HG03175 (cell line): ENCODE measurements at regions not wholly inside any gene's neighbourhood (a gene's known extent, or its start where the extent isn't known, plus 50 kb on each side); places are given as distances from the start of the nearest gene placed in this dataset.

Experiments
- ATAC-seq: cut with Tn5 transposase; IDR thresholded peaks from one replicate; pipeline ENCODE4 v1.9.1; 2021; ENCODE audit warnings: mild to moderate bottlenecking, moderate library complexity; ENCODE audit not compliant: unreplicated experiment

GRCh38 chr12:90281154-90281868, 572.7 kb upstream of the ATP2B1 start:
- no peak for ATAC-seq

GRCh38 chr12:90280564-90281058, 572.0 kb upstream of the ATP2B1 start:
- peak; percentile 72 for ATAC-seq

- no peak for ATAC-seq
These were observed 571.4 kb upstream of the ATP2B1 start for GRCh38 chr12:90280033-90280432.

GRCh38 chr12:90275088-90275487, 566.5 kb upstream of the ATP2B1 start:
- ATAC-seq, result no peak

- ATAC-seq, result no peak
These were observed 565.8 kb upstream of the ATP2B1 start for GRCh38 chr12:90274407-90274806.

- peak; percentile 59 for ATAC-seq
These were observed 559.9 kb upstream of the ATP2B1 start for GRCh38 chr12:90268574-90268973.

GRCh38 chr12:90262251-90262650, 553.6 kb upstream of the ATP2B1 start:
- no peak for ATAC-seq

GRCh38 chr12:90261283-90261682, 552.6 kb upstream of the ATP2B1 start:
- ATAC-seq, result no peak

- no peak for ATAC-seq
These were observed 551.5 kb upstream of the ATP2B1 start for GRCh38 chr12:90260136-90260535.

GRCh38 chr12:90257927-90258624, 549.4 kb upstream of the ATP2B1 start:
- no peak for ATAC-seq

- ATAC-seq, result no peak
These were observed 546.2 kb upstream of the ATP2B1 start for GRCh38 chr12:90254796-90255195.

GRCh38 chr12:90253674-90254181, 545.1 kb upstream of the ATP2B1 start:
- ATAC-seq, result peak; percentile 100

GRCh38 chr12:90253136-90253535, 544.5 kb upstream of the ATP2B1 start:
- ATAC-seq, result peak; percentile 26

GRCh38 chr12:90250766-90251165, 542.1 kb upstream of the ATP2B1 start:
- no peak for ATAC-seq

- no peak for ATAC-seq
These were observed 541.4 kb upstream of the ATP2B1 start for GRCh38 chr12:90250042-90250441.

- no peak for ATAC-seq
These were observed 538.0 kb upstream of the ATP2B1 start for GRCh38 chr12:90246688-90247087.

- ATAC-seq, result no peak
These were observed 536.8 kb upstream of the ATP2B1 start for GRCh38 chr12:90245391-90245790.

- ATAC-seq, result no peak
These were observed 535.6 kb upstream of the ATP2B1 start for GRCh38 chr12:90244232-90244631.

- no peak for ATAC-seq
These were observed 534.6 kb upstream of the ATP2B1 start for GRCh38 chr12:90243211-90243610.

GRCh38 chr12:90239732-90240260, 531.2 kb upstream of the ATP2B1 start:
- no peak for ATAC-seq

GRCh38 chr12:90238663-90239271, 530.1 kb upstream of the ATP2B1 start:
- no peak for ATAC-seq
